Putamen (tissue), 1 donor: ENCODE measurements at regions not wholly inside any gene's neighbourhood (a gene's known extent, or its start where the extent isn't known, plus 50 kb on each side); places are given as distances from the start of the nearest gene placed in this dataset.

ENCODE experiments used
- DNase-seq: peaks from one replicate; pipeline ENCODE4 v3.0.0-alpha.2; 2016; ENCODE audit warnings: low spot score

- no peak for DNase-seq
Measured at GRCh38 chr7:106482091-106482490, 178.9 kb downstream of the CCDC71L start.

GRCh38 chr7:106480616-106481031 is 180.3 kb downstream of the CCDC71L start:
- DNase-seq = no peak

- no peak for DNase-seq
Measured at GRCh38 chr7:106480161-106480579, 180.8 kb downstream of the CCDC71L start.

- no peak for DNase-seq
Measured at GRCh38 chr7:106476751-106477150, 184.2 kb downstream of the CCDC71L start.

- no peak for DNase-seq
Measured at GRCh38 chr7:106472741-106473140, 188.0 kb upstream of the NAMPT start.

- DNase-seq = no peak
Measured at GRCh38 chr7:106471686-106472440, 187.1 kb upstream of the NAMPT start.

- DNase-seq = no peak
Measured at GRCh38 chr7:106471021-106471420, 186.2 kb upstream of the NAMPT start.

- DNase-seq = no peak
Measured at GRCh38 chr7:106466867-106467266, 182.1 kb upstream of the NAMPT start.

- DNase-seq = no peak
Measured at GRCh38 chr7:106465704-106466468, 181.1 kb upstream of the NAMPT start.

GRCh38 chr7:106464651-106465050 is 179.9 kb upstream of the NAMPT start:
- no peak for DNase-seq

GRCh38 chr7:106463851-106464611 is 179.2 kb upstream of the NAMPT start:
- no peak for DNase-seq

GRCh38 chr7:106462914-106463482 is 178.2 kb upstream of the NAMPT start:
- DNase-seq = no peak

GRCh38 chr7:106462365-106462859 is 177.6 kb upstream of the NAMPT start:
- peak; percentile 20 for DNase-seq

GRCh38 chr7:106460792-106461254 is 176.0 kb upstream of the NAMPT start:
- no peak for DNase-seq

- DNase-seq = no peak
Measured at GRCh38 chr7:106459397-106460072, 174.8 kb upstream of the NAMPT start.

- no peak for DNase-seq
Measured at GRCh38 chr7:106457678-106458077, 172.9 kb upstream of the NAMPT start.

GRCh38 chr7:106456329-106456728 is 171.5 kb upstream of the NAMPT start:
- no peak for DNase-seq

- no peak for DNase-seq
Measured at GRCh38 chr7:106452031-106452851, 167.5 kb upstream of the NAMPT start.

- no peak for DNase-seq
Measured at GRCh38 chr7:106451171-106451570, 166.4 kb upstream of the NAMPT start.

GRCh38 chr7:106450716-106451115 is 165.9 kb upstream of the NAMPT start:
- DNase-seq = no peak
